DOHH2 (cell line): ENCODE measurements at regions not wholly inside any gene's neighbourhood (a gene's known extent, or its start where the extent isn't known, plus 50 kb on each side); places are given as distances from the start of the nearest gene placed in this dataset.

ENCODE experiments used
- H3F3A ChIP-seq: fragments of 200-600 bp; sonication (generic), shearing (Covaris generic); 2 replicates; pipeline ENCODE4 v1.6.0; 2016; ENCODE audit warnings: antibody characterized with exemption, mild to moderate bottlenecking; ENCODE audit not compliant: control insufficient read depth, insufficient read depth
- H3K27ac ChIP-seq: fragments of 200-600 bp; sonication (generic); 2 replicates; pipeline ENCODE4 v1.5.1; 2014; ENCODE audit warnings: low read depth, mild to moderate bottlenecking, low read length, moderate library complexity
- H3K27me3 ChIP-seq: fragments of 200-600 bp; sonication (generic); 2 replicates; pipeline ENCODE4 v1.6.1; 2014; ENCODE audit warnings: mild to moderate bottlenecking, low read length, mixed read lengths; ENCODE audit not compliant: control insufficient read depth
- H3K36me3 ChIP-seq: fragments of 200-600 bp; sonication (generic); 2 replicates; pipeline ENCODE4 v1.6.1; 2014; ENCODE audit warnings: mild to moderate bottlenecking, low read length, moderate library complexity, mixed read lengths; ENCODE audit not compliant: control insufficient read depth
- H3K4me1 ChIP-seq: fragments of 200-600 bp; sonication (generic); 2 replicates; pipeline ENCODE4 v1.6.1; 2014; ENCODE audit warnings: mild to moderate bottlenecking, low read length, mixed read lengths; ENCODE audit not compliant: control insufficient read depth
- H3K4me2 ChIP-seq: fragments of 200-600 bp; sonication (generic); 2 replicates; pipeline ENCODE4 v1.6.0; 2014; ENCODE audit warnings: mild to moderate bottlenecking, low read length, moderate library complexity
- H3K4me3 ChIP-seq: fragments of 200-600 bp; sonication (generic); 2 replicates; pipeline ENCODE4 v1.5.1; 2014; ENCODE audit warnings: mild to moderate bottlenecking, low read length, mixed read lengths
- H3K79me2 ChIP-seq: fragments of 200-600 bp; sonication (generic); 2 replicates; pipeline ENCODE4 v1.6.1; 2014; ENCODE audit warnings: mild to moderate bottlenecking, low read length, mixed read lengths; ENCODE audit not compliant: control insufficient read depth
- H3K9me2 ChIP-seq: fragments of 200-600 bp; sonication (generic); replicated peaks from 2 replicates; pipeline ENCODE4 v1.6.1; 2014; ENCODE audit warnings: mild to moderate bottlenecking, low read length, mixed read lengths; ENCODE audit not compliant: control insufficient read depth
- H3K9me3 ChIP-seq: fragments of 200-600 bp; sonication (generic); 2 replicates; pipeline ENCODE4 v1.6.1; 2014; ENCODE audit warnings: antibody characterized with exemption, low read length, mixed read lengths; ENCODE audit not compliant: control insufficient read depth, insufficient read depth
- H4K20me1 ChIP-seq: fragments of 200-600 bp; sonication (generic); 2 replicates; pipeline ENCODE4 v1.6.0; 2014; ENCODE audit warnings: low read depth, mild to moderate bottlenecking, antibody characterized with exemption, low read length, moderate library complexity; ENCODE audit not compliant: control insufficient read depth, insufficient read depth
- EZH2phosphoT487 ChIP-seq: fragments of 200-600 bp; sonication (generic); IDR thresholded peaks from 2 replicates; pipeline ENCODE4 v1.6.1; 2017; ENCODE audit warnings: borderline replicate concordance, mild to moderate bottlenecking, antibody characterized with exemption, low read length, moderate library complexity, mixed read lengths
- TF ChIP-seq, protein P1 (sequence below): fragments of 200-600 bp; sonication (generic); IDR thresholded peaks from one replicate; pipeline ENCODE4 v1.5.1; 2014; ENCODE audit warnings: antibody characterized with exemption, mild to moderate bottlenecking, low read depth, low read length; ENCODE audit not compliant: poor library complexity, severe bottlenecking

- Histone ChIP-seq H3K9me3 (no peaks in the 10 kb centered on the region), H3F3A (no peaks in the 10 kb centered on the region), H3K4me3 (no peak overlapping the region), H3K27ac (no peak overlapping the region), H3K27me3 (no peaks in the 10 kb centered on the region), H3K9me2 (no peaks in the 10 kb centered on the region), H3K4me1 (no peaks in the 10 kb centered on the region), H3K4me2 (no peak overlapping the region), H3K79me2 (no peaks in the 10 kb centered on the region), H3K36me3 (no peaks in the 10 kb centered on the region), H4K20me1 (no peaks in the 10 kb centered on the region)
- TF ChIP-seq, protein P1, sequence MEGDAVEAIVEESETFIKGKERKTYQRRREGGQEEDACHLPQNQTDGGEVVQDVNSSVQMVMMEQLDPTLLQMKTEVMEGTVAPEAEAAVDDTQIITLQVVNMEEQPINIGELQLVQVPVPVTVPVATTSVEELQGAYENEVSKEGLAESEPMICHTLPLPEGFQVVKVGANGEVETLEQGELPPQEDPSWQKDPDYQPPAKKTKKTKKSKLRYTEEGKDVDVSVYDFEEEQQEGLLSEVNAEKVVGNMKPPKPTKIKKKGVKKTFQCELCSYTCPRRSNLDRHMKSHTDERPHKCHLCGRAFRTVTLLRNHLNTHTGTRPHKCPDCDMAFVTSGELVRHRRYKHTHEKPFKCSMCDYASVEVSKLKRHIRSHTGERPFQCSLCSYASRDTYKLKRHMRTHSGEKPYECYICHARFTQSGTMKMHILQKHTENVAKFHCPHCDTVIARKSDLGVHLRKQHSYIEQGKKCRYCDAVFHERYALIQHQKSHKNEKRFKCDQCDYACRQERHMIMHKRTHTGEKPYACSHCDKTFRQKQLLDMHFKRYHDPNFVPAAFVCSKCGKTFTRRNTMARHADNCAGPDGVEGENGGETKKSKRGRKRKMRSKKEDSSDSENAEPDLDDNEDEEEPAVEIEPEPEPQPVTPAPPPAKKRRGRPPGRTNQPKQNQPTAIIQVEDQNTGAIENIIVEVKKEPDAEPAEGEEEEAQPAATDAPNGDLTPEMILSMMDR: no peak
- no peak for TF ChIP-seq EZH2phosphoT487
These were observed 55.5 kb upstream of the DMRT1 start for GRCh38 chr9:785997-786396.

GRCh38 chr9:786405-786804 lies 55.1 kb upstream of the DMRT1 start:
- TF ChIP-seq EZH2phosphoT487: no peak
- TF ChIP-seq, protein P1: no peak
- Histone ChIP-seq H3K9me2 (no peaks in the 10 kb centered on the region), H3K27ac (no peak overlapping the region), H3K9me3 (no peaks in the 10 kb centered on the region), H3K4me3 (no peak overlapping the region), H3K4me2 (no peak overlapping the region), H4K20me1 (no peaks in the 10 kb centered on the region), H3F3A (no peaks in the 10 kb centered on the region), H3K36me3 (no peaks in the 10 kb centered on the region), H3K27me3 (no peaks in the 10 kb centered on the region), H3K4me1 (no peaks in the 10 kb centered on the region), H3K79me2 (no peaks in the 10 kb centered on the region)

- H3K79me2 ChIP-seq: no peaks in the 10 kb centered on the region
- H3K4me1 ChIP-seq: no peaks in the 10 kb centered on the region
These were observed 52.7 kb upstream of the DMRT1 start for GRCh38 chr9:788777-789176.

More at GRCh38 chr9:788777-789176, 52.7 kb upstream of the DMRT1 start:
- no peaks in the 10 kb centered on the region for H4K20me1 ChIP-seq
- TF ChIP-seq, protein P1: no peak
- TF ChIP-seq EZH2phosphoT487: no peak
- H3K36me3 ChIP-seq: no peaks in the 10 kb centered on the region
- H3F3A ChIP-seq: no peaks in the 10 kb centered on the region
- H3K27me3 ChIP-seq: no peaks in the 10 kb centered on the region
- H3K27ac ChIP-seq: no peak overlapping the region
- H3K9me2 ChIP-seq: no peaks in the 10 kb centered on the region
- H3K9me3 ChIP-seq: no peaks in the 10 kb centered on the region
- H3K4me2 ChIP-seq: no peak overlapping the region
- H3K4me3 ChIP-seq: no peak overlapping the region
